OCI-LY3 (cell line): ENCODE measurements at regions not wholly inside any gene's neighbourhood (a gene's known extent, or its start where the extent isn't known, plus 50 kb on each side); places are given as distances from the start of the nearest gene placed in this dataset.
"Not testable (repeated sequence)": the region's sequence is repeated elsewhere in the genome, so short reads cannot be mapped to it uniquely, and the experiment has no call there.

Experiments
- H2AFZ ChIP-seq: fragments of 200-600, 300-600 bp; shearing (Covaris generic); 2 replicates; pipeline ENCODE4 v1.6.0; 2014; ENCODE audit warnings: antibody characterized with exemption, low read depth, low read length
- H3K27ac ChIP-seq: fragments of 200-600, 300-600 bp; sonication (generic); 2 replicates; pipeline ENCODE4 v1.5.1; 2014; ENCODE audit warnings: mild to moderate bottlenecking, low read length, moderate library complexity, mixed read lengths
- H3K27me3 ChIP-seq: fragments of 200-600, 300-600 bp; sonication (generic); 2 replicates; pipeline ENCODE4 v1.6.1; 2014; ENCODE audit warnings: low read depth, low read length, mixed read lengths
- H3K36me3 ChIP-seq: fragments of 200-600, 300-600 bp; sonication (generic); replicated peaks from 2 replicates; pipeline ENCODE3; 2014; ENCODE audit warnings: low read depth, low read length, mixed read lengths
- H3K4me1 ChIP-seq: fragments of 300-600, 200-600 bp; sonication (generic); 2 replicates; pipeline ENCODE4 v1.6.1; 2014; ENCODE audit warnings: low read length, mixed read lengths
- H3K4me2 ChIP-seq: fragments of 200-600, 300-600 bp; sonication (generic); 2 replicates; pipeline ENCODE4 v1.6.1; 2014; ENCODE audit warnings: low read length, mixed read lengths
- H3K4me3 ChIP-seq: fragments of 300-600, 200-600 bp; sonication (generic); 2 replicates; pipeline ENCODE4 v1.5.1; 2014; ENCODE audit warnings: antibody characterized with exemption, mild to moderate bottlenecking, low read length, moderate library complexity
- H3K79me2 ChIP-seq: fragments of 300-600, 200-600 bp; shearing (Covaris generic); 2 replicates; pipeline ENCODE4 v1.6.1; 2014; ENCODE audit warnings: mild to moderate bottlenecking, low read length, mixed read lengths
- H3K9ac ChIP-seq: fragments of 300-600, 200-600 bp; shearing (Covaris generic); 2 replicates; pipeline ENCODE4 v1.6.0; 2014; ENCODE audit warnings: mild to moderate bottlenecking, low read length, moderate library complexity
- H3K9me3 ChIP-seq: fragments of 200-600, 300-600 bp; shearing (Covaris generic); 2 replicates; pipeline ENCODE4 v1.6.1; 2014; ENCODE audit warnings: low read length, mixed read lengths; ENCODE audit not compliant: insufficient read depth
- H4K20me1 ChIP-seq: fragments of 200-600, 300-600 bp; sonication (generic); 2 replicates; pipeline ENCODE4 v1.6.1; 2016; ENCODE audit warnings: low read length, mixed read lengths; ENCODE audit not compliant: insufficient read depth
- CTCF ChIP-seq: fragments of 200-600, 300-600 bp; sonication (generic); IDR thresholded peaks from 2 replicates; pipeline ENCODE4 v1.5.1; 2014; ENCODE audit warnings: antibody characterized with exemption, low read length, low read depth
- EZH2phosphoT487 ChIP-seq: fragments of 200-600 bp; shearing (Covaris generic); IDR thresholded peaks from 2 replicates; pipeline ENCODE4 v1.6.1; 2018; ENCODE audit warnings: antibody characterized with exemption, mixed run types, low read depth

DNA sequence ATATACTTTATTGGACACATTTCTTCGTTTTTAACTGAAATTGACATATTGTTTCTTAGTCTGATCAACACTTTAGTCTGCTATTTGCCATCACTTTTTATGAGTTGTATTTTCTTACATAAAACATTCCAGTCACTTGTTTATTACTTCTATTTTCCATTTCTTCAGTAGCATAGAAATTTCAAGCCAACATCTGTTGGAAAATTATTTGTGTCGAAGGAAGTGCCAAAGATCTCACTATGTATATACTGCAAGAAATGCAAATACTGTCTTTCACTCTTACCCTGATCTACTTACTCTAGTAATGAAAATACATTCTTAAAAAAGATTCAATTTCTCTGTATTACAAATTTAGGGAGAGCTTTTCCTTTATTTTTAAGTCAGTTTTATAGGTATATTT, 105.9 kb downstream of the SLC17A6 start:
- Histone ChIP-seq H3K9ac (no peak overlapping the region), H3K4me1 (no peaks in the 10 kb centered on the region), H3K27ac (no peak overlapping the region), H3K27me3 (no peaks in the 10 kb centered on the region), H3K36me3 (no peaks in the 10 kb centered on the region), H4K20me1 (no peaks in the 10 kb centered on the region), H3K9me3 (no peaks in the 10 kb centered on the region), H3K79me2 (no peaks in the 10 kb centered on the region), H3K4me3 (no peak overlapping the region), H2AFZ (no peak overlapping the region), H3K4me2 (no peak overlapping the region)
- TF ChIP-seq CTCF: no peak

DNA sequence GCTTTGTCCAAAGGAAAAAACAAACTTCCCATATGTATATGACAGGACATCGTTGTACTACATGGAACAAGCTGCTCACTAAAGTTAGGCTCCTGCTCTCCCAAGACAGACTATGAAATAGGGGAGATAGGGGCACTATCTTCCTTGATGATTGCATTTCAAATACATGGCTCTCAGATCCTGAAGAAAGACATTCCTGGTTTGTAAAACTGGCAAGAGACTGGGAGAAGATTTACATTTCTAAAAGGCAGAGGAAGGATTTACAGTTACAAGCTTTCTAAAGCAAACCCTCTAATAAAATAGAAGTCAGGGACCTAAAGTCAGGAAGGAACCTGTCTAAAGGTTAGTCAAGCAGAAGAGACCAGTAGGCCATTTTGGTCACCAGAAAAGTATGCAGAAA, 103.7 kb downstream of the SLC17A6 start:
- Histone ChIP-seq H3K4me3 (no peak overlapping the region), H3K9me3 (no peaks in the 10 kb centered on the region), H3K79me2 (no peaks in the 10 kb centered on the region), H3K4me2 (no peak overlapping the region), H3K9ac (no peak overlapping the region), H2AFZ (no peak overlapping the region), H4K20me1 (no peaks in the 10 kb centered on the region), H3K4me1 (no peaks in the 10 kb centered on the region), H3K27ac (no peak overlapping the region), H3K36me3 (no peaks in the 10 kb centered on the region), H3K27me3 (no peaks in the 10 kb centered on the region)
- TF ChIP-seq EZH2phosphoT487: no peak
- no peak for TF ChIP-seq CTCF

GRCh38 chr11:22435582-22435981, 97.4 kb downstream of the SLC17A6 start:
- not testable (repeated sequence) for H3K36me3 ChIP-seq, H3K4me3 ChIP-seq, H3K9ac ChIP-seq, H3K79me2 ChIP-seq, H4K20me1 ChIP-seq, H3K9me3 ChIP-seq, H3K4me1 ChIP-seq, H2AFZ ChIP-seq, H3K27ac ChIP-seq, H3K27me3 ChIP-seq, H3K4me2 ChIP-seq

DNA sequence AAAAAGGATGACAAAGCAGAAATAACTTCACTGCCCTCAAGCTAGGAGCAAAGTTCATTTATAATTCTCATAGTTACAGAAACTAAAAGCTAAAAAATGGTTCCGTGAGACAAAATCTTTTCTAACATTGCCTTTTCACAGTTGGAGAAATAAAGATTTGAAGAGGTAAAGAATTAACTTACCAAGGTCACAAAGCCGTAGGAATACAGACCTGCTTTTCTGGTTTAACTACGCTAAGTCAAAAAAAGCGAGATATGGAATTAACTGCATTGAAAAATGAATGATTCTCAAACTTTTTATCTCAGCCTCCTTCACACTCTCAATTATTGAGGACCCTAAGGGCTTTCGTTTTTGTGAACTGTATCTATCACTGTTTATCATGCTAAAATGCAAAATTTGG, 95.3 kb downstream of the SLC17A6 start:
- no peak overlapping the region for H3K27ac ChIP-seq
- H3K79me2 ChIP-seq: no peaks in the 10 kb centered on the region
- H3K27me3 ChIP-seq: no peaks in the 10 kb centered on the region
- no peak overlapping the region for H3K9ac ChIP-seq
- H4K20me1 ChIP-seq: no peaks in the 10 kb centered on the region
- H3K4me1 ChIP-seq: no peaks in the 10 kb centered on the region
- no peak overlapping the region for H3K4me3 ChIP-seq
- H3K4me2 ChIP-seq: no peak overlapping the region
- TF ChIP-seq CTCF (no peak), EZH2phosphoT487 (no peak)
- H3K9me3 ChIP-seq: no peaks in the 10 kb centered on the region
- H3K36me3 ChIP-seq: no peaks in the 10 kb centered on the region
- H2AFZ ChIP-seq: no peak overlapping the region

- no peak for TF ChIP-seq EZH2phosphoT487
- no peak for TF ChIP-seq CTCF
- Histone ChIP-seq H3K36me3 (no peaks in the 10 kb centered on the region), H2AFZ (no peak overlapping the region), H3K9me3 (no peaks in the 10 kb centered on the region), H3K9ac (no peak overlapping the region), H4K20me1 (no peaks in the 10 kb centered on the region), H3K4me3 (no peak overlapping the region), H3K4me2 (no peak overlapping the region), H3K27ac (no peak overlapping the region), H3K27me3 (no peaks in the 10 kb centered on the region), H3K79me2 (no peaks in the 10 kb centered on the region), H3K4me1 (no peaks in the 10 kb centered on the region)
Observed at GRCh38 chr11:22433094-22433455, 94.9 kb downstream of the SLC17A6 start.
